ENCODE measurements at regions not wholly inside any gene's neighbourhood (a gene's known extent, or its start where the extent isn't known, plus 50 kb on each side); places are given as distances from the start of the nearest gene placed in this dataset.

- TF ChIP-seq POLR2A (IDR thresholded peaks at IDR 0.05; ENCODE audit: low read depth, low read length): no peak
- TF ChIP-seq CTCF (conservative IDR thresholded peaks at IDR 0.05; ENCODE audit: low read depth, low read length): no peak
- TF ChIP-seq MXI1 (IDR thresholded peaks at IDR 0.05; ENCODE audit: borderline replicate concordance, low read depth, low read length): no peak
- no peak for TF ChIP-seq RFX5 (IDR thresholded peaks at IDR 0.05; ENCODE audit: low read depth, low read length)
- TF ChIP-seq USF2 (IDR thresholded peaks at IDR 0.05; ENCODE audit: low read depth, low read length): no peak
Observed at GRCh38 chr7:53607961-53608360, 572.5 kb downstream of the POM121L12 start.
